GM20431 (cell line): ENCODE measurements at regions not wholly inside any gene's neighbourhood (a gene's known extent, or its start where the extent isn't known, plus 50 kb on each side); places are given as distances from the start of the nearest gene placed in this dataset.

ENCODE experiments used
- in situ Hi-C: fragments of 300-500 bp; cut with MseI, MboI; formaldehyde crosslinking; loops from one replicate; pipeline ENCODE4 v1.15.0; 2020; ENCODE audit warnings: low sequenced_read_pairs; ENCODE audit not compliant: unreplicated experiment

DNA sequence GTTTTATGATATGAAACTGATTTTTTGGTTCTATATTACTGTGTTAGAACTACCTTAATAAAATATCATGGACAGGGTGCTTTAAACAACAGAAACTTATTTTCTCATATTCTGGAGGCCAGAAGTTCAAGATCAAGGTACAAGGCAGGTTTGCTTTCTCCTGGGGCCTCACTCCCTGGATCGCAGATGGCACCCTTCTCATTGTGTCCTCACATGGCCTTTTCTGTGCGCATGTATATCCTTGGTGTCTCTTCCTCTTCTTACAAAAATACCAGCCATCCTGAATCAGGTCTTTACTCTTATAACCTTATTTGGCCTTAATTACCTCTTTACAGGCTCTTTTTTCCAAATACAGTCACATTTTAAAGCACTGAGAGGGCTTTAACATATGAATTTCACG is 906.1 kb downstream of the CDH11 start:
- in situ Hi-C loops: no loop called here

DNA sequence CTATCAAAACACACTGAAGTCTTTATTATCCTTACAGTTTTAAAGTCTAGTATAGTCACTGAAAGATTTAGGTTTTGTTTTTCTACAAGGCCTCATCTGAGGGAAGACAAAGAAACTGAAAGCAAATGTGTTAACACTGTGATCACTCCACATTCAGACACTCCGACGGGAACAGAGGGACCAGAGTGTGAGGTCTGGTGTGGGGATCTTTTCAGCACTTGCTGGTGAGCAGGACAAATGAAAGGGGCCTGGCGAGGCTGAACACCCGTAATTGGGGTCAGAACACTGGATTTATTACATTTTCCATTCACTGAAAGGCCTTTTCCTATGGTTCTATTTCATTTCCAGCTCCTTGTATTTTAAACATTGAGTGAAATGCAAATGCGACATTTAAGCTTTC is 910.5 kb downstream of the CDH11 start:
- in situ Hi-C loops: no loop called here

- in situ Hi-C loops: no loop called here
These were observed 915.0 kb downstream of the CDH11 start for GRCh38 chr16:64206862-64207261.

- in situ Hi-C loops: no loop called here
These were observed 918.7 kb downstream of the CDH11 start for GRCh38 chr16:64203126-64203525.

DNA sequence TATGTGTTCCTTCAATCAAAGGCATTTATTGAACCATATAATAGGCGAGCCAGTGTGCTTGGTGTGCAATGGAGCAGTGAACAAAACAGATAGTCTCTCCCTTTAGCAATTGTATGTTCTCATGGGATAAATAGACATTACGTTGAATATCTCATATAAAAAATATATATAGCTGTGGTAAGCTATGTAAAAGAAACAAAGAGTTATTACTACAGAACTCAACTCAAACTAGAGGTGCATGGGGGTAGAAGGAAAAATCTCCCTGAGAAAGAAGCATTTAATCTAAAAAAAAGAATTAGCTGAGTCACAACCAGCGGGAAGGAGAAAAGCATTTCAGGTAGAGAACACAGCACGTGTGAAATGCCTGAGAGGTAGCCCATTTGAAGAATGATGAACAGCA is 919.3 kb downstream of the CDH11 start:
- in situ Hi-C loops: no loop called here

- in situ Hi-C loops: no loop called here
These were observed 925.4 kb downstream of the CDH11 start for GRCh38 chr16:64196444-64196843.

- in situ Hi-C loops: no loop called here
These were observed 935.9 kb downstream of the CDH11 start for GRCh38 chr16:64185954-64186353.

DNA sequence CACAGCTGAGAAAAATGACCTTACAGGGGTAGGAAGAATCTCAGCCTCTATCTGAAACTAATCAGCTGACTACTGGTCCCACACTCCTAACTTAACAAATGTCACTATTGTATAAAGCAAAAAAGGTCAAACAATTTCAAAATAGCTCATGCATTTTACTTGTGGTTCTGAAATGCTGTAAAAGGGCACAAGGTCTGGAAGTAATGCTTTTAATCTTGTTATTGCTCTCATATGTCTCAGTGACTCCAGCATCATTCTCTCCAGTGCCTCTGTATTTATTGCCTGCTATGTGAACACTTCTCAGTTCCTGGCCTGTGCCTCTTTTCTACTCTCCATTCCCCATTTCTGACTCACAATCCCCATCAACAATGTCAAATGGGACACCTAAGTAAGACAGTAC is 937.7 kb downstream of the CDH11 start:
- in situ Hi-C loops: no loop called here

DNA sequence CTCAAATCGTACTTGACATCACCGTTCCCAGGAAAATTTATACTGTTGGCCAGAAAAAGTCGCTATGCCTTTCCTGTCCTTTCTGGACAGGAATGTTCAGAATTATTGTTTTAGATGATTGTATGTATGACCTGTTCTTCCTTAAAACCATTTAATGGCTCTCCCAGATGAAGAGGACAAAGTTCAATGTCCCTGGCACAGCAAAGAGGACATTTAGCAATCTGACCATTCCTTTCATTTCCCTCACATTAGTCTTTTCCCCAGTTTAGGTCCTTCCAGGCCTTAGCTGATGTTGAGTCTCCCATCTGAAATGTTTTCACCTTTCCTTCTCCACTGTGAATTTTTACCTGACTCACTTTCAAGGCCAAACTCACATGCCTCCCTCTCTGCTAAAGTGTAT is 938.9 kb downstream of the CDH11 start:
- in situ Hi-C loops: no loop called here

DNA sequence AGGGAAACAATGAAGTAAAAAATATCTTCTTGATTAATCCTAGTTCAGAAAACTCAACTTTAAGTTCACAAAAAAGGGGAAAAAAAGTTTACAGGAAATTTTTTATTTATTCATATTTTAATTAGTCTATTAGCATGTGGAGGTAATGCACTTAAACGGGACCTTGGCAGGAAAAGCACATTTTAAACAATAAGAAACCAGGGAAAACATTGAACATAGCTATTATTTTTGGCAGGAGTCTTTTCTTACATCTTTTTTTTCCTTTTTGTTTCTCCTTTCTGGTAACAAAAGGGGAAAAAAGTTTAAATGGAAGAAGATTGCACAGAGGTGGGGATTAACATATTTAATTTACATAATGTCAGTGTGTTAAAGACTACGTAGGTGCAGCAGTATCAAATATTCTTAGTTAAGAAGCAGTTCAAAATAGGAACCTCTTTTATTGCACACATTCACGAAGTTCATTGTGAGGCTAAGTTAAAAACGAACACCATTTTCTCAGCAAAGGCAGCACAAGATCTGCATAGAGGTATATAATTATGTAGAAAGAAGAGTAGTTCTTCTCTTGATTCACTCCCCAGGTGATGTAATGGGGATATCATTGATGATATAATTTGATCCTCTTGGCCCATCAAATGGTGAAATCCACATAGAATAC is 940.5 kb downstream of the CDH11 start:
- in situ Hi-C loops: no loop called here

DNA sequence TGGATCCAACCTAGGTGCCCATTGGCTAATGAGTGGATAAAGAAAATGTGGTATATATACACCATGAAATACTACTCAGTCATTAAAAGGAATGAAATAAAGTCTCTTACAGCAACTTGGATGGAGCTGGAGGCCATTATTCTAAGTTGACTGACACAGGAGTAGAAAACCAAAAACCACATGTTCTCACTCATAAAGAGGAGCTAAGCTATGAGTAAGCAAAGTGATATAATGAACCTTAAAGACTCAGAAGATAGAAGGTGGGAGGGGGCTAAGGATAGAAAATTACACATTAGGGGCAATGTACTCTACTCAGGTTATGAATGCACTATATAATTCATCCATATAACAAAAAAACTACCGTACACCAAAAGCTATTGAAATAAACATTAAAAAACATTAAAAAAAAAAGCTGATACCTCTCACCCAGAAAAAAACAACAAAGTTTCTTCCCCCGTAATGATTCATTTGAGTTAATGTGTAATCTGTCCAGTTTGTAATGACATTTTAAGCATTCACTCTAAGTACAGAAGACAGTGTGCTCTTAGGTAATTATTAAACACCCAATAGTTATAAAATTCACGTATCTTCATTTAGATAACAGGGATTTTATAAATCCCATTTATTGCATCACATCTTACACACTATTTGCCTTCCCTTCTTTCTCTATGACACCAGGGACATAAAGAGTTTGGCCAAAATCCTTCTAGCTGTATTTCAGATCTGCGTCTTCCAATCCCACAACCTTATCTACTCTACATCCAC is 941.5 kb downstream of the CDH11 start:
- in situ Hi-C loops: no loop called here

DNA sequence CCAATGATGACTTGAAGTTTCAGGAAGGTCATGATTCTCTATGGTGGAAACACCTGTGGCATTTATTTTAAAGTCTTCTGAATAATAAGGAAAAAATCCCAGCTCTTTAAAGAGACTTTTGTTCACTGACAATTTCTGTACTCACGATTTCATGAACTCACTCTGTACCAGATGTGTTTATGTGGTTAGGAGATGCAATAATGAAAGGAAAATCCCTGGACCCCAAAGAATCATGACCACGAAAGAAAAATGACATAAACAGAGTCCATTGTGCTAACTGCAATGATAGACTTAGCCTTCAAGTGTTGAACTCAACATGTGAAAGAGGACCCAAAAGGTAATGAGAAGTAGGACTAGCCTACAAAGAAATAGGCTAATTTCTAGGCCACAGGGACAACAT is 947.5 kb downstream of the CDH11 start:
- in situ Hi-C loops: no loop called here

- in situ Hi-C loops: no loop called here
These were observed 949.2 kb downstream of the CDH11 start for GRCh38 chr16:64172652-64173051.

DNA sequence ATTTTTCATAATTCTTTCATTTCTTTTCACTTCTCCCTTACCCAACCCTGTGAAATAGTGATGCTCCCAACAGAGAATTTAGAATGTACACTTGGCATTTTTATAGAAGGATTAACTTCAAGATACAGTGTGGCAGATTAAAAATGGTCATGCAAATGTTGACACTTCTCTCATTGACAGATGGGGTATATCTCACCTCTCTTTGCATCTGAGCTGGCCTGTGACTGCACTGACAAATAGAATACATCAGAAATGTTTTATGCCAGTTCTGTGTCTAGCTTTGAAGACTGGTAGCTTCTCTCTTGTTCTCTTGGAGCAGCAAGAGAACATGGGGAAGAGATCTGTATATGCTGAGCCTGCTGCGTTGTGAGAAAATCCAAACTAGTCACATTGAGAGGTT is 949.6 kb downstream of the CDH11 start:
- in situ Hi-C loops: no loop called here

DNA sequence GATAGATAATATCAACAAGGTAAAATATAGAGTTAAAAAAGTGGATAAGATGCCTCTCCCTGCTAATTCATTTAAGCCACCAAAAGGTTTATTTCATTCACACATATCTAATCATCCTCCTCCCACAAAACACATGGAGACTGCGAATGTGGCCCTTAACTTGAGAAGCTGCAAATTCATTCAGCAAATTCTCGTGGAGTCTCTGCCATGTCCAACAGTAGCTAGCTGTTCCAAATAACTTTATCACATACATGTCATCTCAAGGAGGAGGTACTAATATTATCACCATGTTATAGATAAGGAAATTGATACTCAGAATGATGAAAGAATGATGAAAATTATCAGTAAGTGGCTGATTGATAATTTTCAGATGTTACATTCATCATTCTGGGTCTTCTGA is 950.2 kb downstream of the CDH11 start:
- in situ Hi-C loops: no loop called here

DNA sequence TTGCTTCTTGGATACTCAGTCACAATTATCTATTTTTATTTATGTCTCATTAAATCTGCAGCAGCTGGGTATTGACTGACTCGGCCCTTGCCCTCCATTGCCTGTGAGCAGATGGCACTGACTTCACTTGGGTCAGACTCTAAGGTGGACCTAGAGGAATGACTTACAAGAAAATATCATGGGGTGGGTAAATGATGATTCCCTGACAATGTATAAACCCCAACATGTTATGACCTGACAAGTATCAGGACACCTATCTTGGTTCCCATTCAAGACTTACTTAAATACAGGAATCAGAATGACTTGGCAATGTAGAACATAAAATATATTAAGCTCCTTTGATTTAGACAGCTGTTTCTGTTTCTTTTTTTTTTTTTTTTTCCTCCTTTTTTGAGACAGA is 953.5 kb downstream of the CDH11 start:
- in situ Hi-C loops: no loop called here

DNA sequence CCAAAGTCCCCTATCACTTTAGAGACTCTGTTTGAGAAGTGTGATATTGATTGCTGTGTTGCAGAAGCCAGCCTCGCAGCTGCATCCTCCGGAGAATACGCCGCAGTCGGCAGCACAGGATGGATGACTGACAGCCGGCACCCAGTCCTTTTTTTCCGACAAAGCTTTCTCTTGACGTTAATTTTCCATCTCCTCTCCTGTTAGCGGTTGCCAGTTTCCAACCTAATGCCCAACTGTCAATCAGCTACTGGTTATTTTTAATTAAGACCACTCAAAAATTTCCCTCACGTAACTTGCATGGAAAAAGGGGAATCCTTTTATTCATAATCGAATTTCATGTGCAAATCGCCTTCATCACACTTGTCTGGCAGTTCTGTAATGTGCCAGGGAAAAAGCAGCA is 953.9 kb downstream of the CDH11 start:
- in situ Hi-C loops: no loop called here

- in situ Hi-C loops: no loop called here
These were observed 956.5 kb downstream of the CDH11 start for GRCh38 chr16:64165368-64165767.

DNA sequence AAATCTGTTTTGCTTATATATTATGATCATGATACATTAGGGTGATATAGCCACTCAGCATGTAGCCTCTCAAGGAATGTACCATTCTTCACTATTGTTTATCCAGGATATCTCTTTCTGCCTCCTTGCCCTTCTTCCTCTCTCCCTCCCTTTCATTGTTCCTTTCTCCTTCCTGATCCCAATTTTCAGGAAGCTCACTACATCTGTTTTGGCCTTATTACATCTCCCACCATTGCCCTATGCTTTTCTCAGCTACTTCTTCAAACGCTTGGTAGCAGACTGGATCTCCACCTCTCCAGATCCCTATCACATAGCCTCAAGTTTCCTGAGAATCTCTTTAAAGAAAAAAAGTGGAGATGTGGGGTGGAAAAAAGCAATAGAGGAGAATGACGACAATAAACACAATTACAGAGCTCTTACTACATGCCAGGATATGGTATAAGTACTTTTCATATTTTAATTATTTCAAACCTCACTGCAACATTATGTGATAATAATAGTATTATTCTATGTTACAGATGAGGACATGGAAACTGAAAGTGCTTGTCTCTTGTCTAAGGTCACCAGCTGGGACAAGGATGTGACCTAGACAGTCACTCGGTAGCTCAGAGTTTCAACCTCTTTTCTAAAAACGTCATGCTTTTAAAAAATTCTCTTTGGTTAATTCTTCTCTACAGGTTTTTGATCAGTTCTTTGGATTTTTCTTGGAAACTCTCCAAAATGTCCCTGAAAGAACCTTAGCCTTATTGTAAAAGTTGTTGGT is 959.1 kb downstream of the CDH11 start:
- in situ Hi-C loops: no loop called here

DNA sequence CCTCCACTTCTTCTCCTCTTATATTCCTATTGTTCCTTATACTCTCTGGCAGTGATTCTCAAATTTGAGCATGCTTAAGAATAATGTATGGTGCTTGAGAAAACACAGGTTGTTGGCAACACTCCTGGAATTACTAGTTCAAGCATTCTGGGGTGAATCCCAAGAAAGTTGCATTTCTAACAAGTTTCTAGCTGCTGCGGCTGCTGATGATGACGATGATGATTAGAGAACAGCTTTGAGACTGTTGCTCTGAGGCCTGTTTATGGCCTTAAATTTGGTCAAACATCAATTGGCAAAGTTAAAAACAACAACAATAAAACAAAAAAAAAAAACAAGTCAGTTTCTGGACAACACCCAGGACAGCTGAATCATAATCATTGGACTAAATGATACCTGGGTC is 961.9 kb downstream of the CDH11 start:
- in situ Hi-C loops: no loop called here

DNA sequence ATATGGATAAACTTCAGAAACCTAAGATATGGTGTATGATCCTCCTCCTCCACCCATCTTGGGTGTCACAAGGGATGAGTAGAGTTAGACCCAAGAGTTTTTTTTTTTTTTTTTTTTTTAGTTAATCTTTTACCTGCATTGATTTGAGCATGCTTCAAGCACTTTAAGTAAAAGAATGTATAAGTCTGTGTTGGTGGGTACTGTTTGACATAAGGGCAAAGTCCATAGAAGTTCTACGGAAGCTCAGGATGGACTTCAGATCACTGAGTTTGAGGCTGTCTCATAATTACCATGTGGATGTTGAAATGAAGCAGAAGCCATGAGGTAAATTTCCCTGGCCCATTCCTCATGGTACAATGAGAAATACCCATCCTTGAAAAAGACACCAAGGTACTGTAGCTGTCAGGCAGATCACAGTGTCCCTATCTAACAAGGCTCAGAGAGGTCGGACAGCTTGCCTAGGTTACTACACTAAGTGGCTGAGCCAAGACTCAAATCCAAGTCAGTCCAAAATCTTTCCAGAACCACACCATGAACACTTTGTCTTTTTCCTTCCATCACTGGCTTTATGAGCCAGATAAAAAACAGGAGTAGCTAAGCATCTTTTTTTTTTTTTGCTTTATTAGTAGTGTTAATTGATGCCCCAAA is 962.8 kb downstream of the CDH11 start:
- in situ Hi-C loops: no loop called here
